ENCODE measurements at regions not wholly inside any gene's neighbourhood (a gene's known extent, or its start where the extent isn't known, plus 50 kb on each side); places are given as distances from the start of the nearest gene placed in this dataset.
"Not testable (repeated sequence)": the region's sequence is repeated elsewhere in the genome, so short reads cannot be mapped to it uniquely, and the experiment has no call there.

GRCh38 chr20:12130781-12131180 is 213.1 kb downstream of the BTBD3 start:
- no peak for DNase-seq

- no peak for DNase-seq
Observed at GRCh38 chr20:12133553-12133952, 215.9 kb downstream of the BTBD3 start.

- not testable (repeated sequence) for DNase-seq
Observed at GRCh38 chr20:12145951-12146350, 228.3 kb downstream of the BTBD3 start.

- no peak for DNase-seq
Observed at GRCh38 chr20:12152996-12153395, 235.3 kb downstream of the BTBD3 start.

GRCh38 chr20:12153628-12154027 is 235.9 kb downstream of the BTBD3 start:
- no peak for DNase-seq

GRCh38 chr20:12156252-12156651 is 238.6 kb downstream of the BTBD3 start:
- no peak for DNase-seq

- no peak for DNase-seq
Observed at GRCh38 chr20:12159261-12159660, 241.6 kb downstream of the BTBD3 start.

GRCh38 chr20:12161734-12162133 is 244.0 kb downstream of the BTBD3 start:
- DNase-seq = no peak

- peak; percentile 2 for DNase-seq
Observed at GRCh38 chr20:12166053-12166717, 248.5 kb downstream of the BTBD3 start.

- DNase-seq = no peak
Observed at GRCh38 chr20:12170406-12170805, 252.7 kb downstream of the BTBD3 start.

GRCh38 chr20:12171923-12172524 is 254.3 kb downstream of the BTBD3 start:
- no peak for DNase-seq

- no peak for DNase-seq
Observed at GRCh38 chr20:12173347-12174012, 255.8 kb downstream of the BTBD3 start.

- DNase-seq = no peak
Observed at GRCh38 chr20:12175538-12175937, 257.8 kb downstream of the BTBD3 start.

GRCh38 chr20:12177657-12178293 is 260.1 kb downstream of the BTBD3 start:
- DNase-seq = no peak

GRCh38 chr20:12179692-12180091 is 262.0 kb downstream of the BTBD3 start:
- DNase-seq = no peak

GRCh38 chr20:12180107-12180661 is 262.5 kb downstream of the BTBD3 start:
- DNase-seq = no peak

GRCh38 chr20:12198281-12198680 is 280.6 kb downstream of the BTBD3 start:
- no peak for DNase-seq

GRCh38 chr20:12199703-12200102 is 282.0 kb downstream of the BTBD3 start:
- no peak for DNase-seq

- no peak for DNase-seq
Observed at GRCh38 chr20:12201289-12201991, 283.7 kb downstream of the BTBD3 start.

- no peak for DNase-seq
Observed at GRCh38 chr20:12203399-12203798, 285.7 kb downstream of the BTBD3 start.

GRCh38 chr20:12203981-12204380 is 286.3 kb downstream of the BTBD3 start:
- DNase-seq = no peak

GRCh38 chr20:12207875-12208274 is 290.2 kb downstream of the BTBD3 start:
- no peak for DNase-seq

- DNase-seq = no peak
Observed at GRCh38 chr20:12210591-12210990, 292.9 kb downstream of the BTBD3 start.

Data from NCI-H226 (cell line).